ENCODE measurements at regions not wholly inside any gene's neighbourhood (a gene's known extent, or its start where the extent isn't known, plus 50 kb on each side); places are given as distances from the start of the nearest gene placed in this dataset.
"Not testable (repeated sequence)": the region's sequence is repeated elsewhere in the genome, so short reads cannot be mapped to it uniquely, and the experiment has no call there.

DNA sequence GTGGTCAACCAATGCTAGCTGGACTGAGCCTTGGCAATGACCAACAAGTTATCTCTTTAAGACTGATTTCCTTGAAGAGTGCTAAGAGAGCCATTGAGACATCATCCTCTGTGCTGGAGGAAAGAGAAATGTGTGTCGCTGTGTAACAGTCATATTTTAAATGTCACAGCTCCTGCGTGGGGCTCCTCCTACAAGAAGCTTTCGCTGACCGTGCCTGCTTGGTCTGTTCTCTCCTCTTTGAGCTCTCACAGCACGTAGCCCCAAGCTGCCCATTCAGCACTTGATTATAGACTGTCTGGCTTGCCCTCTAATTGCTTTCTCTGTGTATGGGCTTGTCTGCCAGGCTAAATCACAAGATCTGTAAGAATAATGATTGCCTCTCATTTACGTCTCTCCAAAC lies 221.3 kb downstream of the FOXD2 start:
- POLR2A ChIA-PET = no interaction called here
- no peak for DNase-seq (ENCODE audit: extremely low spot score)
- CTCF ChIA-PET = no interaction called here
- TF ChIP-seq ARNT (IDR thresholded peaks at IDR 0.05) = no peak
- TF ChIP-seq SP1 (IDR thresholded peaks at IDR 0.05) = no peak
- no peak for TF ChIP-seq TARDBP (IDR thresholded peaks at IDR 0.05)
- no peak for TF ChIP-seq ELF4 (IDR thresholded peaks at IDR 0.05)
- TF ChIP-seq FOXM1 (IDR thresholded peaks at IDR 0.05; ENCODE audit: borderline replicate concordance) = no peak
- TF ChIP-seq HDGF (IDR thresholded peaks at IDR 0.05; ENCODE audit: borderline replicate concordance) = no peak
- TF ChIP-seq FOXK2 (IDR thresholded peaks at IDR 0.05) = no peak
- no peak for TF ChIP-seq NFRKB (IDR thresholded peaks at IDR 0.05)

DNA sequence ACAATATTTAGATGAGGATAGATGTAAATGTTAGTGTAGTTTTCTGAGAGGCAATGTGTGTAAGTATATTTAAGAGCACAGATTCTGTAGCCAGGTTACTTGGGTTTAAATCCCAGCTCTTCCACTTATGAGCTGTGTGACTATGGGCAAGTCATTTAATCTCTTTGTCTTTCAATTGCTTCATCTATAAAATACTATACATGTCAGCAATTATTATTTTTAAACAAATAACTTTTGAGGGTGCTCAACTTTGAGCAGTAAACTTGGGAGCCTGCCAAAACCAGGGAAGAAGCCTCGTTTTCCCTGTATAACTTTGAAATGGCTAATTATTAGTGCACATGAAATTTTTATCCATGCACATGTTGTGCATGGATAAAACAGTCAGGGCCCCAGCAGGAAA lies 222.8 kb downstream of the FOXD2 start:
- ChIA-PET POLR2A (no interaction called here), CTCF (no interaction called here)
- TF ChIP-seq SP1 (IDR thresholded peaks at IDR 0.05) = no peak
- no peak for TF ChIP-seq FOXK2 (IDR thresholded peaks at IDR 0.05)
- no peak for TF ChIP-seq NFRKB (IDR thresholded peaks at IDR 0.05)
- TF ChIP-seq BHLHE40 (IDR thresholded peaks at IDR 0.05; ENCODE audit: borderline replicate concordance) = no peak
- TF ChIP-seq CTBP1 (IDR thresholded peaks at IDR 0.05; ENCODE audit: borderline replicate concordance) = no peak
- TF ChIP-seq FOXA1 (IDR thresholded peaks at IDR 0.05) = no peak
- TF ChIP-seq ARNT (IDR thresholded peaks at IDR 0.05) = no peak
- no peak for TF ChIP-seq ZNF384 (IDR thresholded peaks at IDR 0.05)
- no peak for TF ChIP-seq L3MBTL2 (conservative IDR thresholded peaks at IDR 0.05)
- TF ChIP-seq, protein P1, sequence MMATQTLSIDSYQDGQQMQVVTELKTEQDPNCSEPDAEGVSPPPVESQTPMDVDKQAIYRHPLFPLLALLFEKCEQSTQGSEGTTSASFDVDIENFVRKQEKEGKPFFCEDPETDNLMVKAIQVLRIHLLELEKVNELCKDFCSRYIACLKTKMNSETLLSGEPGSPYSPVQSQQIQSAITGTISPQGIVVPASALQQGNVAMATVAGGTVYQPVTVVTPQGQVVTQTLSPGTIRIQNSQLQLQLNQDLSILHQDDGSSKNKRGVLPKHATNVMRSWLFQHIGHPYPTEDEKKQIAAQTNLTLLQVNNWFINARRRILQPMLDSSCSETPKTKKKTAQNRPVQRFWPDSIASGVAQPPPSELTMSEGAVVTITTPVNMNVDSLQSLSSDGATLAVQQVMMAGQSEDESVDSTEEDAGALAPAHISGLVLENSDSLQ (IDR thresholded peaks at IDR 0.05) = no peak
- DNase-seq (ENCODE audit: extremely low spot score) = no peak

DNA sequence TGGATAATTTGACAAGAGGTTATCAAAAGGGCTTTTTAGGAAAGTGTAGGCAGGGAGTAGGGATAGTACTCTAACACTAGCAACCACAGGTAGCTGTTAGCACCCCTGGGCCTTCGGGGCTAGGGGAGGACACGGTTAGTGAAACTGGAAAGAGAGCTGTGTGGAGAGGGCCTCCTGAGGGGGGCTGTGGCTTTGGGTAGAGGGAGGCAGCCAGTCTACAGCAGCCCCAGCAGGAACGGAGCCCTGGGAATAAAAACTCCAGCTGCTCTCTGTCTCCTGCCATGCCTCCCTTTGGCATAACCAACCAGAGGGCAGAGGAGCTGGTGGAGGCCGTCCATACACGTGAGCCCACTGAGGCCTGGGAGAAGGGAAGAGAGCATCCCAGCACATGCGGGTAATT lies 223.2 kb downstream of the FOXD2 start:
- POLR2A ChIA-PET = no interaction called here
- no peak for DNase-seq (ENCODE audit: extremely low spot score)
- CTCF ChIA-PET = no interaction called here
- no peak for TF ChIP-seq SP1 (IDR thresholded peaks at IDR 0.05)
- TF ChIP-seq BHLHE40 (IDR thresholded peaks at IDR 0.05; ENCODE audit: borderline replicate concordance) = no peak
- TF ChIP-seq, protein P1 (IDR thresholded peaks at IDR 0.05) = no peak
- no peak for TF ChIP-seq LEF1 (IDR thresholded peaks at IDR 0.05; ENCODE audit: borderline replicate concordance)
- no peak for TF ChIP-seq ZNF384 (IDR thresholded peaks at IDR 0.05)
- TF ChIP-seq FOXM1 (IDR thresholded peaks at IDR 0.05; ENCODE audit: borderline replicate concordance) = no peak
- TF ChIP-seq L3MBTL2 (conservative IDR thresholded peaks at IDR 0.05) = no peak
- TF ChIP-seq FOXA1 (IDR thresholded peaks at IDR 0.05) = no peak
- TF ChIP-seq ARNT (IDR thresholded peaks at IDR 0.05) = no peak
- TF ChIP-seq HDGF (IDR thresholded peaks at IDR 0.05; ENCODE audit: borderline replicate concordance) = no peak
- no peak for TF ChIP-seq CTBP1 (IDR thresholded peaks at IDR 0.05; ENCODE audit: borderline replicate concordance)
- no peak for TF ChIP-seq ELF4 (IDR thresholded peaks at IDR 0.05)
- TF ChIP-seq SUZ12 (IDR thresholded peaks at IDR 0.05) = no peak
- no peak for TF ChIP-seq NFRKB (IDR thresholded peaks at IDR 0.05)
- TF ChIP-seq FOXK2 (IDR thresholded peaks at IDR 0.05) = no peak
- TF ChIP-seq TARDBP (IDR thresholded peaks at IDR 0.05) = no peak

DNA sequence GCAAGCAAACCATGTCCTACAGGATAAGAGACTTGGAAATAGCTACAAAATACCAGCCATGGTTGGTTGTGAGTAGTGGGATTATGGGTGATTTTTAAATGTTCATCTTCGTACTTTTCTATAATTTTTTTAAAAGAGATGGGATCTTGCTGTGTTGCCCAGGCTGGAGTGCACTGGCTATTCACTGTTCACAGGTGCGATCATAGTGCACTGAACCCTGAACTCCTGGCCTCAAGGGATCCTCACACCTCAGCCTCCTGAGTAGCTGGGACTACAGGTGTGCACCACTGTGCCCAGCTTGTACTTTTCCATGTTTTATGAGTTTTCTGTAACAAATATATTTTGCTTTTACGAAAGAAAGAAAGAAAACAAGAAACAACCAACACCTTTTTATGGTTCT lies 224.2 kb downstream of the FOXD2 start:
- DNase-seq (ENCODE audit: extremely low spot score) = no peak
- TF ChIP-seq NFRKB (IDR thresholded peaks at IDR 0.05) = no peak
- no peak for TF ChIP-seq TARDBP (IDR thresholded peaks at IDR 0.05)
- TF ChIP-seq LEF1 (IDR thresholded peaks at IDR 0.05; ENCODE audit: borderline replicate concordance) = no peak
- no peak for TF ChIP-seq SP1 (IDR thresholded peaks at IDR 0.05)
- TF ChIP-seq SUZ12 (IDR thresholded peaks at IDR 0.05) = no peak
- no peak for TF ChIP-seq ELF4 (IDR thresholded peaks at IDR 0.05)
- TF ChIP-seq BHLHE40 (IDR thresholded peaks at IDR 0.05; ENCODE audit: borderline replicate concordance) = no peak
- TF ChIP-seq FOXA1 (IDR thresholded peaks at IDR 0.05) = no peak
- TF ChIP-seq ARNT (IDR thresholded peaks at IDR 0.05) = no peak
- TF ChIP-seq L3MBTL2 (conservative IDR thresholded peaks at IDR 0.05) = no peak
- TF ChIP-seq FOXM1 (IDR thresholded peaks at IDR 0.05; ENCODE audit: borderline replicate concordance) = no peak
- no peak for TF ChIP-seq FOXK2 (IDR thresholded peaks at IDR 0.05)
- POLR2A ChIA-PET = no interaction called here
- CTCF ChIA-PET = interaction anchor here (1.0 kb wide), 1 partner anchor 230 kb away, joined by 3 read pairs; no protein-coding TSS in a partner anchor

DNA sequence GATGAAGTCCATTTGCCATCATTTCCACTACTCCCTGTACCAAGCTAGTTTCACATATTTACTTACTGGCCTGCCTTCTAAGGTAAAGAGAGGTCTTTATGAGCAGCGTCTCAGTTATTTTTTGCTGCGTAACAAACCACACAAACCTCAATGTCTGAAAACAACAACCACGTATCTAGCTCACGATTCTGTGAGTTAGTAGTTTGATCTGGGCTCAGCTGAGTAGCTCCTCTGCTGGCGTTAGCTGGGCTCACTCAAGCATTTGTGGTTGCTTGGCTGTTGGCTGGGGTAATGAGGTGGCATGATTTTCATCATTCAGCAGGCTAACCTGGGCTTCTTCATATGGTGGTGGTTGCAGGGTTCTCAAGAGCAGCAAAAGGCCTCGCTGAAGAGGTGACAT lies 225.4 kb downstream of the FOXD2 start:
- no peak for DNase-seq (ENCODE audit: extremely low spot score)
- TF ChIP-seq SP1 (IDR thresholded peaks at IDR 0.05) = no peak
- no peak for TF ChIP-seq HDGF (IDR thresholded peaks at IDR 0.05; ENCODE audit: borderline replicate concordance)
- TF ChIP-seq FOXA1 (IDR thresholded peaks at IDR 0.05) = no peak
- no peak for TF ChIP-seq CTBP1 (IDR thresholded peaks at IDR 0.05; ENCODE audit: borderline replicate concordance)
- TF ChIP-seq TARDBP (IDR thresholded peaks at IDR 0.05) = no peak
- no peak for TF ChIP-seq ARNT (IDR thresholded peaks at IDR 0.05)
- no peak for TF ChIP-seq LEF1 (IDR thresholded peaks at IDR 0.05; ENCODE audit: borderline replicate concordance)
- no peak for TF ChIP-seq ZNF384 (IDR thresholded peaks at IDR 0.05)
- no peak for TF ChIP-seq L3MBTL2 (conservative IDR thresholded peaks at IDR 0.05)
- no peak for TF ChIP-seq FOXM1 (IDR thresholded peaks at IDR 0.05; ENCODE audit: borderline replicate concordance)
- no peak for TF ChIP-seq FOXK2 (IDR thresholded peaks at IDR 0.05)
- TF ChIP-seq NFRKB (IDR thresholded peaks at IDR 0.05) = no peak
- TF ChIP-seq SUZ12 (IDR thresholded peaks at IDR 0.05) = no peak
- TF ChIP-seq ELF4 (IDR thresholded peaks at IDR 0.05) = no peak
- TF ChIP-seq, protein P1 (IDR thresholded peaks at IDR 0.05) = no peak
- no peak for TF ChIP-seq BHLHE40 (IDR thresholded peaks at IDR 0.05; ENCODE audit: borderline replicate concordance)
- CTCF ChIA-PET = interaction anchor here (1.4 to 1.5 kb wide), 2 partner anchors 23 to 226 kb away, joined by 3 to 7 read pairs; partner anchors contain the start of gene FOXD2
- POLR2A ChIA-PET = interaction anchor here (0.6 to 1.4 kb wide), 2 partner anchors 11 to 13 kb away, joined by 3 read pairs; no protein-coding TSS in a partner anchor

DNA sequence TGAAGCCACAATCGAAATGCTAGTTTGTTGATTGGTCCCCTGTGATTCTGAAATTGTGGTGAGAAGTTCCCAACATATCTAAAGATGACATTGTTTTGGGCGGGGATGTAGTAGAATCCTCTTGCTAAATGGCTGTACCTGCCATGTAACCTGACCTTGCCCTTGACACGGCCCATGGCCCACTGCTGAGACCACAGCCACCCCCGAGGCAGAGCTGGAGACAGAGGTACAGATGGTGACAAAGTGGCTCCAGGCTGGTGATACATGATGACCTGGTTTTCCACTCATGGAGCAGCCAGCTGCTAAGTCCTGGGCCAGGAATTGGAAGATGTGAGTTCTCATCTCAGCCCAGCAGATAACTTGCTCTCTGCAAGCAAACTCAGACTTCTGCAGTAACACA lies 226.5 kb downstream of the FOXD2 start:
- TF ChIP-seq ARNT (IDR thresholded peaks at IDR 0.05) (no peak), CTBP1 (IDR thresholded peaks at IDR 0.05; ENCODE audit: borderline replicate concordance) (no peak), SP1 (IDR thresholded peaks at IDR 0.05) (no peak), SUZ12 (IDR thresholded peaks at IDR 0.05) (no peak), HDGF (IDR thresholded peaks at IDR 0.05; ENCODE audit: borderline replicate concordance) (no peak), ELF4 (IDR thresholded peaks at IDR 0.05) (no peak), TARDBP (IDR thresholded peaks at IDR 0.05) (no peak), FOXM1 (IDR thresholded peaks at IDR 0.05; ENCODE audit: borderline replicate concordance) (no peak), L3MBTL2 (conservative IDR thresholded peaks at IDR 0.05) (no peak), FOXK2 (IDR thresholded peaks at IDR 0.05) (no peak), NFRKB (IDR thresholded peaks at IDR 0.05) (no peak), ZNF384 (IDR thresholded peaks at IDR 0.05) (no peak), BHLHE40 (IDR thresholded peaks at IDR 0.05; ENCODE audit: borderline replicate concordance) (no peak), LEF1 (IDR thresholded peaks at IDR 0.05; ENCODE audit: borderline replicate concordance) (no peak), FOXA1 (IDR thresholded peaks at IDR 0.05) (no peak)
- TF ChIP-seq, protein P1 (IDR thresholded peaks at IDR 0.05) = no peak
- ChIA-PET POLR2A (no interaction called here), CTCF (interaction anchor here (1.5 kb wide), 1 partner anchor 227 kb away, joined by 7 read pairs; the partner anchor contains the start of gene FOXD2)
- DNase-seq (ENCODE audit: extremely low spot score) = no peak

DNA sequence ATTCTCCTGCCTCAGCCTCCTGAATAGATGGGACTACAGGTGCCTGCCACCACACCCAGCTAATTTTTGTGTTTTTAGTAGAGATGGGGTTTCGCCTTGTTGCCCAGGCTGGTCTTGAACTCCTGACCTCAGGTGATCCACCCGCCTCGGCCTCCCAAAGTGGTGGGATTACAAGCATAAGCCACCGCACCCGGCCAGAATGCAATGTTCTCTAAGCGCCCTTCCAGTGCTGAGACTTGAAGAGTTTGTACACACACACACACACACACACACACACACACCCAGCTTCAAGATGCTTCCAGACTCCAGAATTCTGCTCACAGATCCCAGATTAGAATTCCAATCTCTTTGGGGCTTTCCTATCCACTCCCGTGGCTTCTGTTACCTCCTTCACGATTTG lies 227.1 kb downstream of the FOXD2 start:
- CTCF ChIA-PET = not testable (repeated sequence)

More for the DNA sequence above, 227.1 kb downstream of the FOXD2 start:
- DNase-seq (ENCODE audit: extremely low spot score); POLR2A ChIA-PET: not testable (repeated sequence)

All from HEK293T (cell line).